ENCODE measurements at regions not wholly inside any gene's neighbourhood (a gene's known extent, or its start where the extent isn't known, plus 50 kb on each side); places are given as distances from the start of the nearest gene placed in this dataset.

- no peak for DNase-seq
- intact Hi-C loops (cut with micrococcal nuclease), result no loop called here
- no peak for TF ChIP-seq CTCF (IDR thresholded peaks at IDR 0.05)
Observed at GRCh38 chr1:5099558-5099957, 445.1 kb downstream of the AJAP1 start.

GRCh38 chr1:5098981-5099385, 444.6 kb downstream of the AJAP1 start:
- Histone ChIP-seq H4K20me1 (ENCODE audit: insufficient read depth, low read length) (no peaks in the 10 kb centered on the region), H3K27me3 (ENCODE audit: control insufficient read depth in 2 of 2, insufficient read depth in 2 of 2, low read length in 2 of 2) (no peaks in the 10 kb centered on the region), H3K79me2 (ENCODE audit: insufficient read depth, low read length) (no peaks in the 10 kb centered on the region), H3K27ac (ENCODE audit: low read depth in 1 of 2, low read length in 2 of 2) (no peak overlapping the region), H3K36me3 (replicated peaks in 1 of 2; ENCODE audit: control insufficient read depth in 1 of 2, insufficient read depth in 2 of 2, low read length in 2 of 2) (no peaks in the 10 kb centered on the region), H3K4me2 (replicated peaks; ENCODE audit: extremely low read depth, low read length, poor library complexity, severe bottlenecking) (no peak overlapping the region), H3K4me1 (ENCODE audit: control insufficient read depth in 1 of 2, insufficient read depth in 2 of 2, low read length in 2 of 2) (no peaks in the 10 kb centered on the region), H2AFZ (ENCODE audit: insufficient read depth, low read depth, low read length, poor library complexity, severe bottlenecking) (no peak overlapping the region), H3K9ac (ENCODE audit: insufficient read depth, low read length, poor library complexity, severe bottlenecking) (no peak overlapping the region), H3K4me3 (replicated peaks in 1 of 3; ENCODE audit: low read depth in 2 of 3, low read length in 3 of 3) (no peak overlapping the region), H3K9me3 (replicated peaks in 1 of 2; ENCODE audit: control insufficient read depth in 1 of 2, insufficient read depth in 1 of 2, low read length in 2 of 2) (peaks cover 1 to 6% of the 10 kb centered on the region in 2 donors)
- H3K27me3 Mint-ChIP-seq (ENCODE audit: low read depth in 3 of 3), result peaks cover 0 to 2% (median 2%) of the 10 kb centered on the region in 3 donors
- H3K4me1 Mint-ChIP-seq, result no peaks in the 10 kb centered on the region
- intact Hi-C loops (cut with micrococcal nuclease), result no loop called here
- H3K4me3 Mint-ChIP-seq, result no peak overlapping the region
- H3K36me3 Mint-ChIP-seq, result no peaks in the 10 kb centered on the region
- DNase-seq, result no peak
- H3K9me3 Mint-ChIP-seq, result peaks cover 5 to 16% (median 11%) of the 10 kb centered on the region in 7 donors
- no peak overlapping the region for H3K27ac Mint-ChIP-seq
- WGBS (ENCODE audit: insufficient coverage), result 97% methylated on average over 3 of the region's 5 CpGs
- no peak for TF ChIP-seq CTCF (IDR thresholded peaks at IDR 0.05)

More at GRCh38 chr1:5099558-5099957, 445.1 kb downstream of the AJAP1 start:
- no peaks in the 10 kb centered on the region for H3K4me1 ChIP-seq (ENCODE audit: control insufficient read depth in 1 of 2, insufficient read depth in 2 of 2, low read length in 2 of 2)
- Mint-ChIP-seq H3K9me3 (peaks cover 5 to 16% (median 11%) of the 10 kb centered on the region in 7 donors), H3K27me3 (ENCODE audit: low read depth in 3 of 3) (peaks cover 0 to 2% (median 2%) of the 10 kb centered on the region in 3 donors), H3K4me3 (no peak overlapping the region), H3K27ac (no peak overlapping the region), H3K4me1 (no peaks in the 10 kb centered on the region), H3K36me3 (no peaks in the 10 kb centered on the region)
- no peaks in the 10 kb centered on the region for H3K79me2 ChIP-seq (ENCODE audit: insufficient read depth, low read length)
- no CpG with 5 or more reads among the region's 2 CpGs for WGBS (ENCODE audit: insufficient coverage)
- no peaks in the 10 kb centered on the region for H4K20me1 ChIP-seq (ENCODE audit: insufficient read depth, low read length)
- H3K9ac ChIP-seq (ENCODE audit: insufficient read depth, low read length, poor library complexity, severe bottlenecking), result no peak overlapping the region
- H3K27ac ChIP-seq (ENCODE audit: low read depth in 1 of 2, low read length in 2 of 2), result no peak overlapping the region
- H2AFZ ChIP-seq (ENCODE audit: insufficient read depth, low read depth, low read length, poor library complexity, severe bottlenecking), result no peak overlapping the region
- H3K36me3 ChIP-seq (replicated peaks in 1 of 2; ENCODE audit: control insufficient read depth in 1 of 2, insufficient read depth in 2 of 2, low read length in 2 of 2), result no peaks in the 10 kb centered on the region
- no peak overlapping the region for H3K4me3 ChIP-seq (replicated peaks in 1 of 3; ENCODE audit: low read depth in 2 of 3, low read length in 3 of 3)
- peaks cover 0 to 6% of the 10 kb centered on the region in 2 donors for H3K9me3 ChIP-seq (replicated peaks in 1 of 2; ENCODE audit: control insufficient read depth in 1 of 2, insufficient read depth in 1 of 2, low read length in 2 of 2)
- no peak overlapping the region for H3K4me2 ChIP-seq (replicated peaks; ENCODE audit: extremely low read depth, low read length, poor library complexity, severe bottlenecking)
- H3K27me3 ChIP-seq (ENCODE audit: control insufficient read depth in 2 of 2, insufficient read depth in 2 of 2, low read length in 2 of 2), result no peaks in the 10 kb centered on the region
